ENCODE measurements at regions not wholly inside any gene's neighbourhood (a gene's known extent, or its start where the extent isn't known, plus 50 kb on each side); places are given as distances from the start of the nearest gene placed in this dataset.

DNA sequence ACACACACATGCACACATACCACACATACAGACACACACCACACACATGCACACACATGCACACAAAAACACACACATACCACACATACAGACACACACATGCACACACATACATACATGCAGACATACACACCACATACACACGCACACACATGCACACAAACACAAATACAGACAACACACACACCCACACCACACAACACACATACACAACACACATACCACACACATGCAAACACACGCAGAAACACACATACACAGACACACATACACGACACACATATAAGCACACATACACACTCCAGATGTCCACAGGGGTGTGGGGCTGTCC lies 60.1 kb upstream of the PPP2R2D start:
- POLR2A ChIA-PET = no interaction called here
- TF ChIP-seq, protein P1, sequence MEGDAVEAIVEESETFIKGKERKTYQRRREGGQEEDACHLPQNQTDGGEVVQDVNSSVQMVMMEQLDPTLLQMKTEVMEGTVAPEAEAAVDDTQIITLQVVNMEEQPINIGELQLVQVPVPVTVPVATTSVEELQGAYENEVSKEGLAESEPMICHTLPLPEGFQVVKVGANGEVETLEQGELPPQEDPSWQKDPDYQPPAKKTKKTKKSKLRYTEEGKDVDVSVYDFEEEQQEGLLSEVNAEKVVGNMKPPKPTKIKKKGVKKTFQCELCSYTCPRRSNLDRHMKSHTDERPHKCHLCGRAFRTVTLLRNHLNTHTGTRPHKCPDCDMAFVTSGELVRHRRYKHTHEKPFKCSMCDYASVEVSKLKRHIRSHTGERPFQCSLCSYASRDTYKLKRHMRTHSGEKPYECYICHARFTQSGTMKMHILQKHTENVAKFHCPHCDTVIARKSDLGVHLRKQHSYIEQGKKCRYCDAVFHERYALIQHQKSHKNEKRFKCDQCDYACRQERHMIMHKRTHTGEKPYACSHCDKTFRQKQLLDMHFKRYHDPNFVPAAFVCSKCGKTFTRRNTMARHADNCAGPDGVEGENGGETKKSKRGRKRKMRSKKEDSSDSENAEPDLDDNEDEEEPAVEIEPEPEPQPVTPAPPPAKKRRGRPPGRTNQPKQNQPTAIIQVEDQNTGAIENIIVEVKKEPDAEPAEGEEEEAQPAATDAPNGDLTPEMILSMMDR (IDR thresholded peaks at IDR 0.05; ENCODE audit: insufficient read depth, low read length, missing control alignments) = no peak
- CTCF ChIA-PET = no interaction called here
- no peak for DNase-seq (ENCODE audit: low read depth, low spot score)
- H3K4me3 ChIP-seq (ENCODE audit: low read depth, low read length) = no peak overlapping the region

DNA sequence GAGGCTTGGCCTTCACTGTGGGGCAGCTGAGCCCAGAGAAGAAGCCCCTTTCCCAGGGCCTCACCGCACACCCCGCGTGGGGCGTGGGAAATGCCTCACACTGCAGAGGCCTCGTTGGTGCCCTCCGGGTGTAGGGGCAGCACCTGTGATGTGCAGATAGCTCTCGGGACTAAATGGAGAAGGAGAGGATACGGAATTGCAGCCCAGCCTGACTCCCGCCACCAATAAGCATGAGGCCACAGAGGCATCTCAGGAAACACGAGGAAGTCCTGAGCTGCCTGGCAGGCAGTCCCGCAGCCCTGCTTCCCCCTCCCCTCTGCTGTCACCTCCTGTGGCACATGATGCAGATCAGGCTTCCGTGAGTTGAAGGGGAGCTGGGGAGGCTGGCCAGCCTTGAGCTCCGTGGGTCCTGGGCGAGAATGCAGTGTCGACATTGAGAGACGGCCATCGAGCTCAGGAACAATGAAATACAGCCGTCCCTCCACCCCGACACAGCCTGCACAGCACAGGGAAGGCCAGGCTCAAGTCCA lies 59.6 kb upstream of the PPP2R2D start:
- no peak for DNase-seq (ENCODE audit: low read depth, low spot score)
- CTCF ChIA-PET = no interaction called here
- H3K4me3 ChIP-seq (ENCODE audit: low read depth, low read length) = no peak overlapping the region
- TF ChIP-seq, protein P1 (IDR thresholded peaks at IDR 0.05; ENCODE audit: insufficient read depth, low read length, missing control alignments) = no peak
- POLR2A ChIA-PET = no interaction called here

GRCh38 chr10:131841661-131842139 lies 59.1 kb upstream of the PPP2R2D start:
- H3K4me3 ChIP-seq (ENCODE audit: low read depth, low read length) = no peak overlapping the region
- CTCF ChIA-PET = no interaction called here

DNA sequence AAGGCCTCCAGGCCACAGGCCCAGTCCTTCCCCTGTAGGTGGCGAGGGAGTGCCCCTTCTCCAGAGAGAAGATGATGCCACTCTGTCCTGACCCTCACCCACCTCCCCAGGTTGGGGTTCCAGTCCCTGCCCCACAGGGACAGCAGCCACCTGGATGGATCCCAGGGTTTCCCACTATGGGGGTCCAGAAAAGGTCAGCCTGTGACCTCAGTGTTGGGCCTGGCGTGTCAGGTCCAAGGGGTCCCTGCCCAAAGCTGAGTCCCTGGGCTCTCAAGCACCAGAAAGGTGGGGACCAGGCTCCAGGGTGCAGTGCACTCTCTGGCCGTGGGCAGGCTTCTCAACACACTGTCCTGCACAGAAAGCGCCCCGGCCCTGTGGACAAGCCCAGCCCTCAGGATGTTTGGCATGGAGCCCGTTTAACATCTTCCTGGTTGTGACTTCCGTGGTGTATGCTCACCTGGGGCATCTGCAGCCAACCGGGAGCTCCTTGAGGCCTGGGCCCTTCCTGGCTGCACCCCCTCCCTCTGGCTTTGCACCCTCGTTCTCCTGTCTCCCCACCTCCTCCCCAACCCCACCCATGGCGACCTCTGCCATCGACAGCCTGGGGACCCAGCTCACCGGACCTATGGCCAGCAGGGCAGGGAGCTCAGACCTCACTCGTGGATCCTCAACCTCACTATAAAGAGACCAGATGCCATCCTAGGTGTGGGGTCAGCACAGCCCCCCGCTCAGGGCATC lies 58.3 kb upstream of the PPP2R2D start:
- ChIA-PET POLR2A (no interaction called here), CTCF (no interaction called here)
- H3K4me3 ChIP-seq (ENCODE audit: low read depth, low read length) = no peak overlapping the region
- TF ChIP-seq, protein P1 (IDR thresholded peaks at IDR 0.05; ENCODE audit: insufficient read depth, low read length, missing control alignments) = no peak
- DNase-seq (ENCODE audit: low read depth, low spot score) = no peak

More at GRCh38 chr10:131841661-131842139, 59.1 kb upstream of the PPP2R2D start:
- TF ChIP-seq, protein P1 (IDR thresholded peaks at IDR 0.05; ENCODE audit: insufficient read depth, low read length, missing control alignments) = no peak
- DNase-seq (ENCODE audit: low read depth, low spot score) = no peak
- POLR2A ChIA-PET = no interaction called here

GRCh38 chr10:131843089-131843595 lies 57.7 kb upstream of the PPP2R2D start:
- DNase-seq (ENCODE audit: low read depth, low spot score) = no peak
- ChIA-PET CTCF (no interaction called here), POLR2A (no interaction called here)
- no peak overlapping the region for H3K4me3 ChIP-seq (ENCODE audit: low read depth, low read length)
- TF ChIP-seq, protein P1 (IDR thresholded peaks at IDR 0.05; ENCODE audit: insufficient read depth, low read length, missing control alignments) = no peak

DNA sequence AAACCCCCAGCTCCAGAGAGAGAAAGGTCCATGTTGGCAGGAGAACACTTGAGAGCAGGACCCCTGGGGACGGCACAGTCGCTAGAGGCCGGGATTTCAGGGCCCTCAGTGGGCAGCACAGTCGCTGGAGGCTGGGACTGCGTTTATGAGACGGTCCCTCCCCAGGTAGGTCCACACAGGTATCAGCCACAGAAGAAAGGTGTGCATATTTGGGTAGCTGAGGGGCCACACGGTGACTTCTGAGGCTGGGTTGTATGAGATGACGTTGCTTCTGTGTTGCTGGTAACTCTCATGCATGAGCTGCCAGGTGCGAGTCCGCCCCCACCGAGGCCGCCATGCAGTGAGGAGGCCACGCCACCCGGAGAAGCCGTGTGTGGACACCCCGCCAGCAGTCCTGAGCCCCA lies 56.9 kb upstream of the PPP2R2D start:
- ChIA-PET CTCF (no interaction called here), POLR2A (no interaction called here)
- TF ChIP-seq, protein P1 (IDR thresholded peaks at IDR 0.05; ENCODE audit: insufficient read depth, low read length, missing control alignments) = no peak
- DNase-seq (ENCODE audit: low read depth, low spot score) = no peak
- H3K4me3 ChIP-seq (ENCODE audit: low read depth, low read length) = no peak overlapping the region
